ENCODE measurements at regions not wholly inside any gene's neighbourhood (a gene's known extent, or its start where the extent isn't known, plus 50 kb on each side); places are given as distances from the start of the nearest gene placed in this dataset.

DNA sequence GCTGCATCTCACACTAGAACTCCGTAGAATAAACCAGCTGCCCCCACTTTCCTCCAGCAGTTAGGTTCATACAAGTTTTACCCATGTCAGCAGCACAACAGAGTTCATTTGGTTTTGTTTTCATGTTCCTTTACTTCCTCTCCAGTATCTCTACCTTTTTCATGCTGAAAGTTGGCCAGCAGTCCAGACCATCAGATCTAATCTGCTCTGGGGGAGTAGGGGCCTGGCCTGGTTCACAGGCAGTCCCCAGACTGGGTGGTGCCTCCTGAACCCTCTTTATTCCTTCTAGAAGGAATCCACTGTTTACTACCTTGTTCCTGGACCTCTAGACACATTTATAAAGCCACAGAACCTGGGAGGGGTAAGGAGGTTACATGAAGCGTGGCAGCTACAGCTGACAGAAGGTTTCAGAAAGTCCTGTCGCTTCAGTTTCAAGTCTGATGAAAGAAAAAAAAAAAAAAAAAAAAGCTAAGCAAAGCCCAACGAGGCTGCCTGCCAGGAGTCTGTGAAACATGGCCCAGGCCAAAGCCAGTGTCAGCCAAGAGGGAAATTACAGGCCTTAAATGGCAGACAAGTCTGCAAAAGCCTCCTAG, 184.6 kb upstream of the JUN start:
- TF ChIP-seq POLR2A (IDR thresholded peaks at IDR 0.05) (no peak), CTCF (IDR thresholded peaks at IDR 0.05) (no peak), POLR2AphosphoS5 (IDR thresholded peaks at IDR 0.05; ENCODE audit: insufficient read depth in 1 of 2, low read depth in 1 of 2) (peak in 1 of 2 donors; percentile 82)
